ENCODE measurements at regions not wholly inside any gene's neighbourhood (a gene's known extent, or its start where the extent isn't known, plus 50 kb on each side); places are given as distances from the start of the nearest gene placed in this dataset.
"Not testable (repeated sequence)": the region's sequence is repeated elsewhere in the genome, so short reads cannot be mapped to it uniquely, and the experiment has no call there.

DNA sequence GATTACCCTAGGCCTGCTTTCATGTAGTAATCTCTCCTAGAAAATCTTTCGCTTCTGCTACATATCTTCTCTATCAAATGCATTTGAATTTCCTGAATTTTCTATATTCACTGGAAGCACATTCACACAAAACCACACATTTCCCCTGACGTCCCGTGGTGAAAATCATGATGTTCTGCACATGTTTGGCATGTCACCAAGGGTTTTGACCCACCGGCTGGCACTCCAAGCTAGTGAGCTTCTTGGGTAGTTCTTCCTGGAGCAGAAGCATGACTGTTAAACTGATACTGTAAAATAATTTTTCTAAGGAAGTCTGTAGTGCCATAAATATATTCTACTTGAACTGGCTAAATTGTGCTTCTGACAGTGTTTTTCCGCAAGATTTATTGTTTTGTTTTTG lies 510.1 kb upstream of the SLC8A1 start:
- DNase-seq: peak in 1 of 2 experiments; percentile 8

GRCh38 chr2:40964509-40965250 lies 512.8 kb upstream of the SLC8A1 start:
- DNase-seq: no peak

DNA sequence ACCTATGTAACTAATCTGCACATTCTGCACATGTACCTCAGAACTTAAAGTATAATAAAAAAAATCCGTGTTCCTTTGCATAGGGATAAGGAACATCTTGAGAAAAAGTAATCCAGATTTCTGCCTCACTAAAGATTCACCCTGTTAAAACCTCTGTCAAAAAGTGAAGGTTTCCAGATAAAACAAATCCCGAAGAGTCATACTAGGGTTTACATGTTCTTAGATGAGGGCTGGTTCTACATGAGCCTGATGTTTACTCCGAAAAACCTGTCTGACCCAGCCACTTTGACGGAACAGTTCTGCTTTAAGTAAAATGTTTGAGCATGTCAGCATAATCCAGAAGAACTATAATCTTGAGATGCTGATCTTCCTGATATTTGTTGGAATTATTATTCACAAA lies 515.6 kb upstream of the SLC8A1 start:
- no peak for DNase-seq

DNA sequence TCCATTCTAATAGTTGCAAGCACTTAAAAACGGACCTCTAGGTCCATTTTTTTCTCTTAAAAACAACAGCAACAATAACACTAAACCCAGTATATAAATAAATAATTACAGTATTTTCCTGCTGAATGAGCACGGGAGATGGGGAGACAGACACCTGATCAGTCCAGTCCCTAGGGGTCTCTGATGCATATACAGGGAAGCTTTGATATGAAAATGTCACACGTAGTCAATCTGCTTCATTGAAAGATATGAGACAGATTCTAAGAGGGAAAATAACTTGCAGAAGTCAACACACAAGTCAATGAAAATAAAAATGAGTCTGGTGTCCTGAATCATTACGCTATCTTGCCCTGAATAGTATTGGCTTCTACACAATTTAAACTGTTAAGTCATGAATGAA lies 523.3 kb upstream of the SLC8A1 start:
- DNase-seq: no peak

DNA sequence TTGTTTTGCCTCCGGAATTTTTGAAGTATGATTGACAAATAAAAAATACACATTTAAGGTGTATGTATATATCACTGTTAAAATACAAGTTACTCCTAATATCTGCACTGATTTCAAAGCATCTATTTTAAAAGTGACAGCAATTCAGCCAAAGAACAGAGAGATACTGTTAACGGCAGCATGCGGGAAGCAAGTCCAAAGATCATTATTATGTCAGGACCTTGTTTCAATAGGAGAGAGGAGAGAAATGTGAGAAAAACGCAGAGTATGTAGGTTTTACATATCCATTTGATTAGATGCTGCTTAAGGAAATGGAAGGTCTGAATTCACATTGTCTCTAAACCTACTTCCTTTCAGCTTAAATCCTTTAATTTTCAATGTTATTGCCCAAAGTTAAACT lies 545.5 kb upstream of the SLC8A1 start:
- no peak for DNase-seq

GRCh38 chr2:41000374-41000773 lies 548.5 kb upstream of the SLC8A1 start:
- no peak for DNase-seq

DNA sequence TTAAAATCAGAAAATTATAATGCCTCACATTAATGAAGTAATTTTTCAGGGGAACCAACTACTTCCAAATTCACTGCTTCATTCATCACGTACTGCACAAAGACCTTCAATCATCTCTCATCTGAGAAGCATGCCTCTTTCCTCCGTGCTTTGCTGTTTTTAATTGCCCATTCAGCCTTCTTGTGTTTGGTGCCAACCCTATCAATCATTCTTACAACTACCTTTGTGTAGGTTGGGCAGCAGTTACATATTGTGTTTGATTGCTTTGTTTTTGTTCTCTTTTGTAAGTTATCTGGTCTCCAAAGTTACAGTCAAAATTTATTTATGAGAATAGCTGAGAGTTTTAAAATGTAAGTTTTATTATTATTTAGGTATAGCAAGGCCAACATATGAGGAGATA lies 549.0 kb upstream of the SLC8A1 start:
- no peak for DNase-seq

DNA sequence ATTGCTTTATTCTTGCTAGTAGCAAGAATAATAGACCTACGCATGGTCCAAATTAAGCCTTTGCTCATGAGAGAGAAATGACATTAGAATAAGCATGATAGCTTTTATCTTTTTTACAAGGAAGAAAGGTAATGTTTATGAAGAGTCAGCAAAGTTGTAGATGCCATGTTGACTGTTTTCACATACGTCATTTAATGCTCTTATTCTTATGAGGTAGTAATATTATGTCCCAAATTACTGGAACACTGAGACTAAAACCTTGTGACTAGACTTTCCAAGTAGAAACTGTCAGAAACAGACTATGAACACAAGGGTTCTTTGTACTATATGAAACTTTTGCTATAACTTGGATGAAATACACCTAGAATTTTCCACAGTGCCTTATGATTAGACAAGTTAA lies 552.8 kb upstream of the SLC8A1 start:
- no peak for DNase-seq

GRCh38 chr2:41020358-41020757 lies 568.5 kb upstream of the SLC8A1 start:
- DNase-seq: no peak

GRCh38 chr2:41024816-41025215 lies 572.9 kb upstream of the SLC8A1 start:
- DNase-seq: peak in 1 of 2 experiments; percentile 0

DNA sequence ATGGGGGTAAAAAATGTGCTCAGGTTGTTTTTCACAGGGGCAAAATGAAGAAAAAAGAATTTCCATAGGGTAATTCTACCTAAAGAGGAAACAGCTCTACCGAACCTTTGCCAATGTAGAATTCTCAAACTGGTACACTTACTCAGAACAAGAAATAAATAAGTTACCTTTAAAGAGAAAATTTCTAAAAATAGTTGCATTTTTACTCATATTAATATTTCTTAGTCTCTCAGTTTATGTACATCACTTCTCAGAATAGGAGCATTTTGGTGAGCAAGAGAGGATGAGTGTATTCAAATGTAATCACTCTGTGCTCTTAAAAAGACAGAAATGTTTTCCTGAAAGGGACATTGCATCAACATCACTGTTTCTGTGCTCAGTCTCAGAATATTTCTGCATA lies 574.7 kb upstream of the SLC8A1 start:
- DNase-seq: no peak

- DNase-seq: no peak
Observed at GRCh38 chr2:41027095-41027494, 575.2 kb upstream of the SLC8A1 start.

DNA sequence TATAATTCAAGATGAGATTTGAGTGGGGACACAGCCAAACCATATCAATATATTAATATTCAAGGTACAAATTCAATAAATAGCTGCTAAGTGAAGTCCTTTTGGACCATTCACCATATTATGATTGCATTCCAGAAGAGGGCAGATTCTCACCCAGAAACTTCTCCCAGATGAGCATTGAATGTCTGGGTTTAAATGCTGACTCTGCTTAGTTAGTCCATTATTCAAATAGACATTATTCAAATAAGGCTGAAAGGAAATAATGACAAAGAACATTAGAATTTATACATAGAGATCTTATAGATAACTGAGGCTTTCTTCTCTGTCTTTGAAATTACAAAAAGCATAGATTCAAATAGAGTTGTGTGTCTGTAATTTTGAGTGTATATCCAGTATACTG lies 579.4 kb upstream of the SLC8A1 start:
- no peak for DNase-seq

GRCh38 chr2:41032715-41033114 lies 580.8 kb upstream of the SLC8A1 start:
- DNase-seq: no peak

DNA sequence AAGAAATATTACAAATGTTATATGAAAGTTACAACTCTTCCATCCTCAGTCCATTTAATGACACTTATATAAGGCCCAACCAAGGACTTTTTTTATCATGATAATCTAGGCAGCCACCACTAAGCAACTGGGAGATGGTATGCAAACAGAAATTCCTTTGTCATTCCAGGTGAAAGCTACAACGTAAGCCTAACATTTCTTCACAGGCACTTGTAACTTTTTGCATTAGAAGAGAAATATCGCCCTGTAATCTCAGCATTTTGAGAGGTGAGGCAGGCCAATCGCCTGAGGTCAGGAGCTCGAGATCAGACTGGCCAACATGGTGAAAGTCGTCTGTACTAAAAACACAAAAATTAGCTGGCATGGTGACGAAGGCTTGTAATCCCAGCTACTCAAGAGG lies 581.2 kb upstream of the SLC8A1 start:
- DNase-seq: no peak

DNA sequence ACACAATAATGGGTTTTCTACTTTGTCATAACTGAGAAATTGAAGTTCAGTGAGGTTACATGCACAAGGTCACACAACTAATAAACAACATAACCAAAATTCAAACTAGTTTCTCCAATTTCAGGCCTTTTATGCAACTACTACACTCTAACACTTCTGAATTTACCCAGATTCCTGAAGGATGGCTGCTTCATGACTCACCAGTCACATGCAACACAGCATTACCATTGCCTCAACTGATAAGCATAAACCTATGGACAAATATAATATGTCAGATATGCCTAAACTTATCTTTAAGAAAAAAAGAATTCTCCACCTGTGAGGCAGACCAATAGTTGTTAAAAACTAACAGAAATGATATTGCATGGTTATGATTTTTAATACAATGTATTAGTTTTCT lies 586.5 kb upstream of the SLC8A1 start:
- no peak for DNase-seq

- DNase-seq: not testable (repeated sequence)
Observed at GRCh38 chr2:41039750-41040149, 587.9 kb upstream of the SLC8A1 start.

DNA sequence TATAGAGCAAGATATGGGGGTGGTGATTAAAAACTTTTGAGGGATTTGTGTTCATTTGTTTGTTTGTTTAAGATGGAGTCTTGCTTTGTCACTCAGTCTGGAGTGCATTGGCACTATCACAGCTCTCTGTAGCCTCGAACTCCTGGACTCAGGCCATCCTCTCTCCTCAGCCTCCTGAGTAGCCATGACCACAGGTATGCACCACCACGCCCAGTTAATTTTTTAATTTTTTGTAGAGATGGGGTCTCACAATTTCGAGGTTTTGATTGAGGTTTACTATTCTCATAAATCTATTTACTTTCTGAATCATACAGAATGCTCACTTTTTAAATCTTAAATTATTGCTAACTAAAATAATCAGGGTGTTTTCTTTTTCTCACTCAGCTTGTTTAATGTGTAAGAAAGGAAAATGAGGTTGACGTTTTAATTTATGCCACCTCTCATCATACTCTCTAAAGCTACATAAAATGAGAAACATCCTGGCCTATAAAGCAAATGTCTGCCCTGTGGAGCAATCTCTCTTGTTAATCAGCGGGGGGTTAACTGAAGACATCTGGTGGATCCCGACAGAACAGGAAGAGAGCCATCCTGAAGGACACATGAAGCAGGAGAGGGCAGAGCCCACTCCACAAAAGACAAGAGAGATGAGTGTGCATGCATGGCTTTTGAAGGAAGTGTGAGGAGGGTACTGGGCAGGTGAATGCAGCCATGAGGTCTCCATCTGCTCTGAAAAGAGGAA lies 589.1 kb upstream of the SLC8A1 start:
- DNase-seq: no peak

- DNase-seq: no peak
Observed at GRCh38 chr2:41042343-41042742, 590.5 kb upstream of the SLC8A1 start.

- DNase-seq: no peak
Observed at GRCh38 chr2:41061356-41061755, 609.5 kb upstream of the SLC8A1 start.

GRCh38 chr2:41062336-41062735 lies 610.4 kb upstream of the SLC8A1 start:
- DNase-seq: no peak

GRCh38 chr2:41066168-41066567 lies 614.3 kb upstream of the SLC8A1 start:
- no peak for DNase-seq

DNA sequence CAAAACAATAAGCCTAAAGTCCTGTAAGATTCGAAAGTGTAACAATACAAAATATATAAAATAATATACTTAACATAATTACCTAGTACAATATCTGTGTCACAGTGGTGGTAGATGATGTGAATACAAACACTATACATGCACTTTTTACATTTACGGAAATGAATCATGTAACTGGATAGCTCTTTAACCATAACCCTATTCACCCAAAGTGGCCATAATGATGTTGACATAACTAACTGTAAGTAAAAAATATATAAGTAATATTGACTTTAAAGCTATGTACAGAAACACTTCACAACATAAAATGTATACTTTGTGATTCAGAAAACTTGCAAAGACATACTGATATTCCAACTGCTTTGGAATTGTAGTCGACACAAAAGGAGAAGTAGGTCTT lies 616.9 kb upstream of the SLC8A1 start:
- DNase-seq: no peak

DNA sequence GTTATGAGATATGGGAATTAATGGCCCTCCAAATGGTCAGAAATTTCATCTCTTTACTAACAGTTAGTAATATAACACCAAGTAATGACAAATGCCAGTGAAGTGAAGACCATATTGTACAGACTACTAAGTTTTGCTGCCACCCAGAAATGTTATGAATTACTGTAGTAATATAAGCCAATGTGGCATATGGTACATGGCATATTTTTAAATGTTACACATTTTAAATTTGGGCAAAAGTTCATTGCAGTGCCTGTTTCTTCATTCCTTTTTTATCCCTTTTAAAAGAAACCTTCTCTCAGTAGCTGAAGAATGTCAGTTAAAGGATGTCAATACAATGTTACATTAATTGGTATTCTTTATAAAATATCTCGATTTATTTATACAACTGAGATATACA lies 626.5 kb upstream of the SLC8A1 start:
- DNase-seq: no peak

- DNase-seq: no peak
Observed at GRCh38 chr2:41079011-41079410, 627.1 kb upstream of the SLC8A1 start.

All from NCI-H446 (cell line).